A549 (cell line): ENCODE measurements at regions not wholly inside any gene's neighbourhood (a gene's known extent, or its start where the extent isn't known, plus 50 kb on each side); places are given as distances from the start of the nearest gene placed in this dataset.

Experiments used
- CEBPB ChIP-seq, 2 experiments: fragments of >200 bp in 1 of 2; sonication (Bioruptor Twin) in 1 of 2; formaldehyde crosslinking in 1 of 2; IDR thresholded peaks; 2 replicates each; pipeline ENCODE4 v1.6.1; 2012 to 2016
- CHD2 ChIP-seq: fragments of 150-350 bp; IDR thresholded peaks from 2 replicates; pipeline ENCODE4 v1.6.1; 2014; ENCODE audit warnings: low read length; ENCODE audit not compliant: partially characterized antibody
- HDAC2 ChIP-seq: fragments of 200-600 bp; sonication (generic); IDR thresholded peaks from 2 replicates; pipeline ENCODE4 v1.6.1; 2016
- HOXB13 ChIP-seq: fragments of 250-450 bp; sonication (Bioruptor Pico); IDR thresholded peaks from 2 replicates; pipeline ENCODE4 v1.5.0; 2020; ENCODE audit warnings: low read depth, mild to moderate bottlenecking, moderate library complexity
- KDM1A ChIP-seq: fragments of 200-600 bp; sonication (generic); IDR thresholded peaks from 2 replicates; pipeline ENCODE4 v1.6.1; 2016; ENCODE audit warnings: low read depth, mild to moderate bottlenecking
- POLR2A ChIP-seq: IDR thresholded peaks from 2 replicates; pipeline ENCODE4 v1.6.1; 2012; ENCODE audit warnings: mild to moderate bottlenecking, low read length
- RAD21 ChIP-seq, 2 experiments: fragments of >200 bp in 1 of 2; sonication (Bioruptor Twin) in 1 of 2; formaldehyde crosslinking in 1 of 2; IDR thresholded peaks in 1 of 2; conservative IDR thresholded peaks in 1 of 2; 2 replicates in 1 of 2; 3 replicates in 1 of 2; pipeline ENCODE4 v1.6.1; 2012 to 2018; ENCODE audit warnings: inconsistent platforms in 1 of 2
- TF ChIP-seq, protein P1 (sequence below): fragments of >200 bp; sonication (Bioruptor Twin); formaldehyde crosslinking; IDR thresholded peaks from 3 replicates; pipeline ENCODE4 v1.5.1; 2016
- TF ChIP-seq, protein P2 (sequence below): fragments of 150-350 bp; IDR thresholded peaks from 2 replicates; pipeline ENCODE4 v1.6.1; 2014; ENCODE audit warnings: low read depth, mild to moderate bottlenecking, low read length
- TF ChIP-seq, protein P3 (sequence below): fragments of 200-600 bp; sonication (generic); IDR thresholded peaks from 2 replicates; pipeline ENCODE4 v1.6.1; 2016; ENCODE audit warnings: antibody characterized with exemption, mild to moderate bottlenecking, moderate library complexity

DNA sequence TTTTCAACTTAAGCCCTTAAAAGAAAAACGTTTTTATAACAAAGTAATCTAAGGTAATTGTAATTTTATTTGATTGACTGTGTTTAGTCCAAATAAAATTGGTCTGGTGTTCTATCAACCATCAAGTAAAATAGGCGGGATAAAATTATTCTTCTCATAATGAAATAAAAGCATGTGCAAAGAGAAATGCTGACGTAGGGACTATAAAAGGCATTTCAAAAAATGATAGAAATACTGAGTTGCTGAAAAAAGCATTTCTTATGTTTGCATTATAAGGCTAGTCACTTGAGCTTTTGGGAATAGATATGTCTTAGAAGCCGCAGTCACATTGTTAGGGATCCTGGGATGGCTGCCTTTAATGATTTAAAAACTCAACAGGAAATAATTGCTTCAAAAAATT is 608.0 kb upstream of the JAG1 start:
- TF ChIP-seq CHD2 (no peak), HOXB13 (no peak), POLR2A (no peak), HDAC2 (no peak), KDM1A (no peak), RAD21 (conservative IDR thresholded peaks at IDR 0.05 in 1 of 2, IDR thresholded peaks at IDR 0.05 in 1 of 2) (no peak), CEBPB (IDR thresholded peaks at IDR 0.05) (no peak)
- TF ChIP-seq, protein P1, sequence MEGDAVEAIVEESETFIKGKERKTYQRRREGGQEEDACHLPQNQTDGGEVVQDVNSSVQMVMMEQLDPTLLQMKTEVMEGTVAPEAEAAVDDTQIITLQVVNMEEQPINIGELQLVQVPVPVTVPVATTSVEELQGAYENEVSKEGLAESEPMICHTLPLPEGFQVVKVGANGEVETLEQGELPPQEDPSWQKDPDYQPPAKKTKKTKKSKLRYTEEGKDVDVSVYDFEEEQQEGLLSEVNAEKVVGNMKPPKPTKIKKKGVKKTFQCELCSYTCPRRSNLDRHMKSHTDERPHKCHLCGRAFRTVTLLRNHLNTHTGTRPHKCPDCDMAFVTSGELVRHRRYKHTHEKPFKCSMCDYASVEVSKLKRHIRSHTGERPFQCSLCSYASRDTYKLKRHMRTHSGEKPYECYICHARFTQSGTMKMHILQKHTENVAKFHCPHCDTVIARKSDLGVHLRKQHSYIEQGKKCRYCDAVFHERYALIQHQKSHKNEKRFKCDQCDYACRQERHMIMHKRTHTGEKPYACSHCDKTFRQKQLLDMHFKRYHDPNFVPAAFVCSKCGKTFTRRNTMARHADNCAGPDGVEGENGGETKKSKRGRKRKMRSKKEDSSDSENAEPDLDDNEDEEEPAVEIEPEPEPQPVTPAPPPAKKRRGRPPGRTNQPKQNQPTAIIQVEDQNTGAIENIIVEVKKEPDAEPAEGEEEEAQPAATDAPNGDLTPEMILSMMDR, result no peak
- TF ChIP-seq, protein P2, sequence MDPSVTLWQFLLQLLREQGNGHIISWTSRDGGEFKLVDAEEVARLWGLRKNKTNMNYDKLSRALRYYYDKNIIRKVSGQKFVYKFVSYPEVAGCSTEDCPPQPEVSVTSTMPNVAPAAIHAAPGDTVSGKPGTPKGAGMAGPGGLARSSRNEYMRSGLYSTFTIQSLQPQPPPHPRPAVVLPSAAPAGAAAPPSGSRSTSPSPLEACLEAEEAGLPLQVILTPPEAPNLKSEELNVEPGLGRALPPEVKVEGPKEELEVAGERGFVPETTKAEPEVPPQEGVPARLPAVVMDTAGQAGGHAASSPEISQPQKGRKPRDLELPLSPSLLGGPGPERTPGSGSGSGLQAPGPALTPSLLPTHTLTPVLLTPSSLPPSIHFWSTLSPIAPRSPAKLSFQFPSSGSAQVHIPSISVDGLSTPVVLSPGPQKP, result no peak
- TF ChIP-seq, protein P3, sequence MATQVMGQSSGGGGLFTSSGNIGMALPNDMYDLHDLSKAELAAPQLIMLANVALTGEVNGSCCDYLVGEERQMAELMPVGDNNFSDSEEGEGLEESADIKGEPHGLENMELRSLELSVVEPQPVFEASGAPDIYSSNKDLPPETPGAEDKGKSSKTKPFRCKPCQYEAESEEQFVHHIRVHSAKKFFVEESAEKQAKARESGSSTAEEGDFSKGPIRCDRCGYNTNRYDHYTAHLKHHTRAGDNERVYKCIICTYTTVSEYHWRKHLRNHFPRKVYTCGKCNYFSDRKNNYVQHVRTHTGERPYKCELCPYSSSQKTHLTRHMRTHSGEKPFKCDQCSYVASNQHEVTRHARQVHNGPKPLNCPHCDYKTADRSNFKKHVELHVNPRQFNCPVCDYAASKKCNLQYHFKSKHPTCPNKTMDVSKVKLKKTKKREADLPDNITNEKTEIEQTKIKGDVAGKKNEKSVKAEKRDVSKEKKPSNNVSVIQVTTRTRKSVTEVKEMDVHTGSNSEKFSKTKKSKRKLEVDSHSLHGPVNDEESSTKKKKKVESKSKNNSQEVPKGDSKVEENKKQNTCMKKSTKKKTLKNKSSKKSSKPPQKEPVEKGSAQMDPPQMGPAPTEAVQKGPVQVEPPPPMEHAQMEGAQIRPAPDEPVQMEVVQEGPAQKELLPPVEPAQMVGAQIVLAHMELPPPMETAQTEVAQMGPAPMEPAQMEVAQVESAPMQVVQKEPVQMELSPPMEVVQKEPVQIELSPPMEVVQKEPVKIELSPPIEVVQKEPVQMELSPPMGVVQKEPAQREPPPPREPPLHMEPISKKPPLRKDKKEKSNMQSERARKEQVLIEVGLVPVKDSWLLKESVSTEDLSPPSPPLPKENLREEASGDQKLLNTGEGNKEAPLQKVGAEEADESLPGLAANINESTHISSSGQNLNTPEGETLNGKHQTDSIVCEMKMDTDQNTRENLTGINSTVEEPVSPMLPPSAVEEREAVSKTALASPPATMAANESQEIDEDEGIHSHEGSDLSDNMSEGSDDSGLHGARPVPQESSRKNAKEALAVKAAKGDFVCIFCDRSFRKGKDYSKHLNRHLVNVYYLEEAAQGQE, result no peak
